ENCODE measurements at regions not wholly inside any gene's neighbourhood (a gene's known extent, or its start where the extent isn't known, plus 50 kb on each side); places are given as distances from the start of the nearest gene placed in this dataset.

- H3K36me3 ChIP-seq (replicated peaks in 1 of 2; ENCODE audit: control extremely low read depth in 1 of 2, control insufficient read depth in 1 of 2, extremely low read depth in 1 of 2, insufficient read depth in 2 of 2, low read length in 1 of 2) = no peaks in the 10 kb centered on the region
Measured at GRCh38 chr20:17863577-17864292, 104.9 kb downstream of the SNX5 start.

More at GRCh38 chr20:17863577-17864292, 104.9 kb downstream of the SNX5 start:
- intact Hi-C loops (cut with micrococcal nuclease) = no loop called here
- H3K79me2 ChIP-seq (ENCODE audit: control insufficient read depth, insufficient read depth, low read length) = no peaks in the 10 kb centered on the region
- H3K4me3 Mint-ChIP-seq = no peak overlapping the region
- no peak overlapping the region for H3K4me3 ChIP-seq (ENCODE audit: control extremely low read depth in 1 of 5, extremely low read depth in 1 of 5, insufficient read depth in 1 of 5, low read depth in 2 of 5, low read length in 4 of 5)
- no peak for DNase-seq
- H3K9me3 Mint-ChIP-seq (ENCODE audit: insufficient read depth) = no peaks in the 10 kb centered on the region
- peaks cover 39% of the 10 kb centered on the region for H3K4me1 Mint-ChIP-seq
- H2AFZ ChIP-seq (ENCODE audit: insufficient read depth, low read depth, low read length, poor library complexity, severe bottlenecking) = no peak overlapping the region
- H3K9ac ChIP-seq (ENCODE audit: low read length) = no peak overlapping the region
- H3K27me3 Mint-ChIP-seq = peaks cover 33% of the 10 kb centered on the region
- TF ChIP-seq CTCF (IDR thresholded peaks at IDR 0.05) (no peak), EZH2 (IDR thresholded peaks at IDR 0.05; ENCODE audit: borderline replicate concordance, insufficient read depth, low read depth, low read length, poor library complexity, severe bottlenecking) (no peak)
- no peak overlapping the region for H3K27ac ChIP-seq (ENCODE audit: low read length in 2 of 2)
- POLR2A ChIA-PET = no interaction called here
- no peak overlapping the region for H3K27ac Mint-ChIP-seq
- CTCF ChIA-PET = no interaction called here
- no peak for ATAC-seq (ENCODE audit: low read depth)
- H3K4me1 ChIP-seq (ENCODE audit: control insufficient read depth in 2 of 2, insufficient read depth in 2 of 2, low read length in 2 of 2) = peaks cover 39 to 44% of the 10 kb centered on the region in 2 donors
- peaks cover 0 to 8% (median 0%) of the 10 kb centered on the region in 4 experiments for H3K27me3 ChIP-seq (replicated peaks in 1 of 4; ENCODE audit: control extremely low read depth in 1 of 4, control insufficient read depth in 3 of 4, insufficient read depth in 4 of 4, low read length in 3 of 4)
- no peak overlapping the region for H3K4me2 ChIP-seq (replicated peaks; ENCODE audit: low read depth, low read length, poor library complexity, severe bottlenecking)
- 93% methylated on average over 7 of the region's 11 CpGs for WGBS (ENCODE audit: insufficient coverage)
- H3K9me3 ChIP-seq (ENCODE audit: control extremely low read depth in 1 of 3, control insufficient read depth in 2 of 3, insufficient read depth in 1 of 3, low read length in 2 of 3) = no peaks in the 10 kb centered on the region
- no peaks in the 10 kb centered on the region for H4K20me1 ChIP-seq (ENCODE audit: control insufficient read depth, insufficient read depth, low read length, poor library complexity, severe bottlenecking)
